ENCODE measurements at regions not wholly inside any gene's neighbourhood (a gene's known extent, or its start where the extent isn't known, plus 50 kb on each side); places are given as distances from the start of the nearest gene placed in this dataset.

DNA sequence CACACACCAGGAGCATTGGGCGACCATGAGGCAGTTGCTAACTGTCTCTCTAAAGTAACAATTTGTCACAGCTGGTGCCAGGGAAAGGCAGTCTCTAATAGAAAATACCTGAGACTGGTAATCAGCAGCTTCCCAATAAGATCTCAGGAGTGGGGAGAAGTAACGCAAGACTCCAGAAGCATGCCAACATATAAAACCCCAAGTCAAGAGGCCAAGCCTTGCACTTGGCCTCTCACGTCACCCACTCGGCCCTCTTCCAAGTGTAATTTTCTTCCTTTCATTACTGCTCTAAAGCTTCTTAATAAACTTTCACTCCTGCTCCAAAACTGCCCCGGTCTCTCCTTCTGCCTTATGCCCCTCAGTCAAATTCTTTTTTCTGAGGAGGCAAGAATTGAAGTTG, 455.6 kb upstream of the ACVR2A start:
- TF ChIP-seq, protein P1, sequence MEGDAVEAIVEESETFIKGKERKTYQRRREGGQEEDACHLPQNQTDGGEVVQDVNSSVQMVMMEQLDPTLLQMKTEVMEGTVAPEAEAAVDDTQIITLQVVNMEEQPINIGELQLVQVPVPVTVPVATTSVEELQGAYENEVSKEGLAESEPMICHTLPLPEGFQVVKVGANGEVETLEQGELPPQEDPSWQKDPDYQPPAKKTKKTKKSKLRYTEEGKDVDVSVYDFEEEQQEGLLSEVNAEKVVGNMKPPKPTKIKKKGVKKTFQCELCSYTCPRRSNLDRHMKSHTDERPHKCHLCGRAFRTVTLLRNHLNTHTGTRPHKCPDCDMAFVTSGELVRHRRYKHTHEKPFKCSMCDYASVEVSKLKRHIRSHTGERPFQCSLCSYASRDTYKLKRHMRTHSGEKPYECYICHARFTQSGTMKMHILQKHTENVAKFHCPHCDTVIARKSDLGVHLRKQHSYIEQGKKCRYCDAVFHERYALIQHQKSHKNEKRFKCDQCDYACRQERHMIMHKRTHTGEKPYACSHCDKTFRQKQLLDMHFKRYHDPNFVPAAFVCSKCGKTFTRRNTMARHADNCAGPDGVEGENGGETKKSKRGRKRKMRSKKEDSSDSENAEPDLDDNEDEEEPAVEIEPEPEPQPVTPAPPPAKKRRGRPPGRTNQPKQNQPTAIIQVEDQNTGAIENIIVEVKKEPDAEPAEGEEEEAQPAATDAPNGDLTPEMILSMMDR (IDR thresholded peaks at IDR 0.05; ENCODE audit: insufficient read depth, low read depth, low read length), result no peak
- DNase-seq (ENCODE audit: low read depth), result no peak
- H3K4me3 ChIP-seq (ENCODE audit: low read depth, low read length), result no peak overlapping the region

DNA sequence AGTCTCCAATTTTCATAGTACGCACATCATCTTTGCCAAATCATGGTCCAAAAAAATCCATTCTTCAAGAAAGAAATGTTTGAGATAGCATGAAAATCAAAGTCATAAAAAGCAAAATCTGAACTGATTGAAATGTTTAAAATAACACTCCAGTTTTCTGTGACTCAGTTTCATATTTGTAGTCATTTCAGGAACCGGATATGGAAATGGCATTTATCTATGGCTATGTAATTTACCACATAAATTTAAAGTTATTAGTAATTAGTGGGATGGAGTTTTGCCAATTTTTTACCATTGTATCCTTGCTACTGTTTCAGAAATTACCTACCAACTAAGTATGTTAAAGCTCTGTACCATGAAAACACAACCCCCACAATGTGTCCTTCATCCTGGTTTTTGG, 456.6 kb upstream of the ACVR2A start:
- DNase-seq (ENCODE audit: low read depth), result no peak
- H3K4me3 ChIP-seq (ENCODE audit: low read depth, low read length), result no peak overlapping the region
- TF ChIP-seq, protein P1 (IDR thresholded peaks at IDR 0.05; ENCODE audit: insufficient read depth, low read depth, low read length), result no peak

DNA sequence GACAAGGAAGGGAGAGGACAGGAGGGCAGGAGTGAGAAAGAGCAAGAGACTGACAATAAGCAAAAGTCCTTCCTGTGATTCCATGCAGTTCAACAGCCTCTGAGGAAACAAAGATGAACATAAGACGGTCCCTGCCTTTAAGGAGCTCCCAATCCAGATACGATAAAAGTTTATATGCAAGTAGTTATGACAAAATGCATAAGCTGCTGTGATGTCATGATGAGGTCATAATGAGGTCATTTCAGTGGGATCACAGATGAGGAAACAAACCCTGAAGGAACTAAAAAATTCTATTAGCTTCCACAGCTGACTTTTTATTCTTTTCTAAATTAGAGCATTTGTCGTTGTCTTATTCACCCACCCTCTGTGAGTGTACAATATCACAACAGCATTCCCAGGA, 458.5 kb upstream of the ACVR2A start:
- TF ChIP-seq, protein P1 (IDR thresholded peaks at IDR 0.05; ENCODE audit: insufficient read depth, low read depth, low read length), result no peak
- DNase-seq (ENCODE audit: low read depth), result no peak
- H3K4me3 ChIP-seq (ENCODE audit: low read depth, low read length), result no peak overlapping the region

DNA sequence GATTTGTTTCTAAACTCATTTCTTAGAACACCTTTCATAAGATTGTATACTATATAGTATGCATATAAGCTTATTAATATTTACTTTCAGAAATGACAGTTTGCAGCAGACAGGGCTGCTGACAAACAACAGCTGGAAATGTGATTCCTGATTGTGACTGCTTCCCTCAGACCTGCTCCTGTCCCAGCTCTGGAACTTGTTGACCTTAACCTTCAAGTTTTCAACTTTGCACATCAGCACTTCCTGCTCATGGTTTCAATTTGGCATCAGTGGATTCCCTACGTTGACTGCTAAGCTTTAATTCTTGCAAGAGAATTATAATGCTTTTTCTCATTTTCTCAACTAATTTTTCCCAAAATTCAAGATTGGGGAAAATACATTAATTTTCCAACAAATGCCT, 459.2 kb upstream of the ACVR2A start:
- H3K4me3 ChIP-seq (ENCODE audit: low read depth, low read length), result no peak overlapping the region
- DNase-seq (ENCODE audit: low read depth), result no peak
- TF ChIP-seq, protein P1 (IDR thresholded peaks at IDR 0.05; ENCODE audit: insufficient read depth, low read depth, low read length), result no peak

DNA sequence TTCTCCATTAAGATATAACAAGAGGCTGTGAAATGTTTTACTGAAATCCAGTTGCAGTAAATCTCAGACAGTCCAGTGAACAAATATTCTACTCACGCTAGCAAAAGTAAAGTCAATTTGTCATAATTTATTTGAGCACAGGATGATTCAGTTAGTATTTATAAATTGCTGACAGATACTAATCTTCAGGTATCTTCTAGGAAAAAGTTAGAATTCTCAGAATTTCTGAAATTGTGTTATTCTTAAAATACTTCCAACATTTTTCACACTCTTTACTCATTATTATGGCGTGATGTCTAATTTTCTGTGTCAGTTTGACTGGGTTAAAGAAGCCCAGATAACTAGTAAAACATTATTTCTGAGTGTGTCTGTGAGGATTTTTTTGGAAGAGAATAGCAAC, 460.2 kb upstream of the ACVR2A start:
- TF ChIP-seq, protein P1 (IDR thresholded peaks at IDR 0.05; ENCODE audit: insufficient read depth, low read depth, low read length), result no peak
- no peak for DNase-seq (ENCODE audit: low read depth)
- no peak overlapping the region for H3K4me3 ChIP-seq (ENCODE audit: low read depth, low read length)

DNA sequence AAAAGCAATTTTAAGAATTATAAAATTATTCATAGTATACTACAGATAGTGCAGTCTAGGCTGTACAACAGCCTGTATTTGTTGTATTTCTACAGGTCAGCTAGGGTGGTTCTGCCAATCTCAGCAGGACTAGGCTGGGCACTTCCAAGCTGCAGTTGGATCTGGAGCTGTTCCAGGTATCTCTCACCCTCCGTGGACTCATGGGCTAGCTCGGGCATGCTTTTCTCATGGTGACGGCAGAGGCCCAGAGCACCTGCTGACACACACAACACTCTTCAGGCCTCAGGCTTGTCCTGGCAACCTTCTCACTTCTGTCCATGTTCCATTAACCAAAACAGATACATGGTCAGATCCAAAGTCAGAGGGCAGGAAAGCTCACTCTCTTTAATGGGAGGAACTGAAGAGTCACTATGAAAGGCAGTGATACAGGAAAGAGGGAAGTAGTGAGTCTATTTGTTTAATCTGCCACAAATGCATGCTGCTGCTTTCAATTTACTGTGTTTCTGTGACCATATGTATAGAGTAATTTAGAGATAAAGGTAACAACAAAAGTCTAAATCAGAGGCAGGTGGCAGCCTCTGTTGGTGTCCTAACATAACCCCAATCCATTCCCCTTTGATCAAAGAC, 462.4 kb upstream of the ACVR2A start:
- TF ChIP-seq, protein P1 (IDR thresholded peaks at IDR 0.05; ENCODE audit: insufficient read depth, low read depth, low read length), result no peak
- no peak overlapping the region for H3K4me3 ChIP-seq (ENCODE audit: low read depth, low read length)
- DNase-seq (ENCODE audit: low read depth), result no peak

DNA sequence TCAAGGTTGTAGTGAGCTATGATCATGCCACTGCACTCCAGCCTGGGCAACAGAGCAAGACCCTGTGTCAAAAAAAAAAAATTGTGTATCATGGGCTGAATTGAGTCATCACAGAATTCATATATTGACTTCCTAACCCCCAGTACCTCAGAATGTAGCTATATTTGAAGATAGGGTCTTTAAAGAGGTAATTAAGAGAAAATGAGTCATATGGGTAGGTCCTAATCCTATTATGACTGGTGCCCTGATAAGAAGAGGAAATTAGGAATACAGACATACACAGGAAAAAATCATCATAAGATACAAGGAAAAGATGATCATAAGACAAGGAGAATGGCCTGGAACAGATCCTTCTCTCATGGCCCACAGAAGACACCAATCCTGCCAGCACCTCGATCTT, 466.4 kb upstream of the ACVR2A start:
- no peak for DNase-seq (ENCODE audit: low read depth)
- TF ChIP-seq, protein P1 (IDR thresholded peaks at IDR 0.05; ENCODE audit: insufficient read depth, low read depth, low read length), result no peak
- no peak overlapping the region for H3K4me3 ChIP-seq (ENCODE audit: low read depth, low read length)
